NCI-H2081 treated with DMSO at 0.1 percent for 48 hours (cell line): ENCODE measurements at regions not wholly inside any gene's neighbourhood (a gene's known extent, or its start where the extent isn't known, plus 50 kb on each side); places are given as distances from the start of the nearest gene placed in this dataset.

Source experiments
- DNase-seq: peaks from one replicate; lab custom pipeline; 2025; lab: John Stamatoyannopoulos, UW

DNA sequence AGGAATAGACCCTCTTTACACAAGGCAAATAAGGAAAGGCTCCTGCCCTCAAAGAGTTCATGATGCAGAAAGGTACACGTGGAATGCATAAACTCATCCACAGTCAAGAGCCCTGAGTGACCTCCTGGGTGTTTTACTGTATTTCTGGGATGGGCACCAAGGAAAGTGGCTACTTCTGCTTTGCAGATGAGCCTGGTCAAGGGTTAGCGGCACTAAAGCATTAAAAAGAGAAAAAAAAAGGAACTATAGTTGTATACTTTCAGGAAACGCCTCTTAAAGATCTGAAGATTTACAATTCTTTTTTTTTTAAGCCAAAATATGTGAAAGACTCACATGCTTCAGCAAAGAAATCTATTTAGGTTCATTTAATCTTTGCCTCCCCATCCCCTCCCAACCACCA, 366.2 kb upstream of the PDE4D start:
- no peak for DNase-seq

DNA sequence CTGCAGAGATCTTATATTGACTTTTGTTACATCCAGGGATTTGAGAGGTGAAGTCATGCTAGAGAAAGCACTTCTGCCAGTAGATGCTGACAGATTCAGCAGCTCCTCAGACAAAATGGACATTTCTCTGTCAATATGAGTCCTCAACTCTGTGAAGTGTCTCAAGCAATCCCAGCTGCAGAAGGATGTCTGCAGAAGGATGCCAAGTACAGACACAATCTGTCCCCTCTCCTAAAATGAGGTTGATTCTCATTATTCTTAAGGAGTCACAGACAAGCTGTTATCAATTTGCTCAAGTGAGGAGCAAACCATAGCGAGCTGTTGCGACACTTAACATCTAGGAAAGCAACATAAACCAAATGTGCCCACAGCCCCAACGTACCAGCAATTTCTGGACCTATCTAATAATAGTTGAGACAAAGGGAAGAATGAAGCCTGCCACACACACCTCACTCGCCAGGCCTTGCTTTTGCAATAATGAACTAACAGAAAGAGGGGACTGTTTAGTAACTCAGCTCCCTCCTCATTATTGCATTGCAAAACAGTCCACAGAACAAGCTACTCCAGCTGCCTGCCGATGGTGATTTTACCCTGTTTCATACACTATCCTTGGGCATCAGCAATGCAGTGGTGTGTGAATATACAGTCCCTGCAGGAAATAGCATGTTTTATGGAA, 364.2 kb upstream of the PDE4D start:
- DNase-seq = no peak

DNA sequence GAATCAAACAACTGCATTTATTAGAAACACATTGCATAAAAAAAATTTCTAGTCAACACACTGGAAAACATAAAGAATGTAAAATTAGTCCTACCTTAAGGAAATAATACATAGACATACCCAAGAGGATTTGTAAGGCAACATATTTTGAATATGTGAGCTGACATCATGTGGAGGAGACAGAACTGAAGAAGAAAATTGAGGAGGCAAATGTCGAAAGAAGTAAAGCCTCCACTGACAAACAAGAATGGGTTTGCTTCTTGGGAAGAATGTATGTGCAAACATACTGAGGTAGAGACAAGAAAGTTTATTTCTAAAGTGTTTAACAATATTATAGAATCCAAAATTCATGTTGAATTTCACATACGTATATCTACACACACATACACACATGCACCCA, 363.0 kb upstream of the PDE4D start:
- DNase-seq = no peak

DNA sequence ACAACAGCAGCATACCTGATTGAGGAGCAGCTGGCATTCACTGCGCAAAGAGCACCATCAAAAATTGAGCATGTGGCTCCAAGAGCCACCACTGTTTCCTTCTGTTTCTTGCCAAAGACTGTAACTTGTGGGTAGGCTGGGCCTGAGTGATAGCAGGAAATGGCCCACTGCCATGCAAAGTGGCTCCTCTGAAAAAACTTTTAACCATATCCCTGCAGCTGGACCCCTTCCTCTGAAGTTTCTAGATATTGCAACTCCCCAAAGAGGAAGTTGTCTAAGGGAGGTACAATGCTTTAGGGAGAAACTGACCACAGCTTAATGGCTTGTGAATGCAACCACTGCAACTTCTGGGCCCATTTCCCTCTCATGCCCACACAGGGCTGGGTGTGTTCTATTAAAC, 355.4 kb upstream of the PDE4D start:
- no peak for DNase-seq

DNA sequence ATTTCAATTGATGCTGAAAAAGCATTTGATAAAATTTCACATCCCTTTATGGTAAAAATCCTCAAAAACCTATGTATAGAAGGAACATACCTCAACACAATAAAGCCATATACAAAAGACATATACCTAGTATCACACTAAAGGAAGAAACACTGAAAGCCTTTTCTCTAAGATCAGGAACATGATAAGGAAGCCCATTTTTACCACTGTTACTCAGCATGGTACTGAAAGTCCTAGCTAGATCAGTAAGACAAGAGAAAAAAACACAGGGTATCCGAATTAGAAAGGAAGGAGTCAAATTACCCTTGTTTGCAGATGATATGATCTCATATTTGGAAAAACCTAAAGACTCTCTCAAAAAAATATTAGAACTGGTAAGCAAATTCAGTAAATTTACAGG, 350.2 kb upstream of the PDE4D start:
- DNase-seq = no peak

DNA sequence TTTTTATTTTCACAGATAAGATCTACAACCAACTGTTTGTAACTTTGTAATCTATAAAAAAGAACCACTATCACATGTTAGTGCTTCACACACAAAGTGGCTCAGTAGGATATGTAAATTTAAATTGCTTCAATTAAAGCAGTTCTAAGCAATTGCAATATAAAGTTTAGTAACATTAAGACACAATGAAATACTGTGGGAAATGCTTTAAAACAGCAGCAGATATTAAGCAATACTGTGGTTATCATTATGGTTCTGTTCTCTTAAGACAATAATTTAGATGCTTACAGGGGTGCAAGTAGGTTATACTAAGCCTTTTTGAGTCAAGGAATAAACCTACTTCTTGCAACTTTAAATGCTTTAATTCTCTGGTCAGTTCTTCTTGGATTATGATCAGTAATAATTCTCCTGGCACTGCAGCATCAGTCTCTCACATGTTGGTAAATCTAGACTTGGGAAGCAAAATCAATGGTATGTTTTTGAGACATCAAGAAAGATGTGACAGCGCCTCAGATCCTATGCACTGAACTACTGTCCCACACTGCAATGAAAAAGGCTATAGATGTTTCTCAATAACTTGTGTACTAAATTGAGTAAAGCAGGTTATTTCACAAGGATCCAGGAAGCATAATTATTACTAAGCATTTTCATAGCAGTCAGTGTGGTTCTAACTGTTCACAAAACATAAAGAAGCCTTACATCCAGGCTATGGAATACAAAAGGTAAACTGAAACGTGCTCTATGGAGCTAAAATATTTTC, 338.7 kb upstream of the PDE4D start:
- DNase-seq = no peak

DNA sequence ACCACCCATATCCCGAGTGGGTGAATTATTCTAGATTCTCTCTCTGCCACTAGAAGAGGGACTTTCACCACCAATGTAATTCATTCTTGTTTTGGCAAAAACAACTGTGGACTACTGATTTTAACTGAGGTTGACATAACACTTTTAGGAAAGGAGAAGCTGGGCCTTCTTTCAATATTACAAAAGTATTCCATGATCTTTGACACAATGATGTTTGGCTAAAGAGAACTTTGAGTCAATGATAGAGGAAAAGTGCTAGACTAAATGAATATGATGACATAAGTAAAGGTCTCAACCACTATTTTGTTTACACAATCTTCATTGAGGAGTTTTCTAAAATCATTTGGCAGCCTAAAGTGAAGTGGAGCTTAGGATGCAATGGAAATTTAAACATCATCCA, 336.9 kb upstream of the PDE4D start:
- DNase-seq = no peak

DNA sequence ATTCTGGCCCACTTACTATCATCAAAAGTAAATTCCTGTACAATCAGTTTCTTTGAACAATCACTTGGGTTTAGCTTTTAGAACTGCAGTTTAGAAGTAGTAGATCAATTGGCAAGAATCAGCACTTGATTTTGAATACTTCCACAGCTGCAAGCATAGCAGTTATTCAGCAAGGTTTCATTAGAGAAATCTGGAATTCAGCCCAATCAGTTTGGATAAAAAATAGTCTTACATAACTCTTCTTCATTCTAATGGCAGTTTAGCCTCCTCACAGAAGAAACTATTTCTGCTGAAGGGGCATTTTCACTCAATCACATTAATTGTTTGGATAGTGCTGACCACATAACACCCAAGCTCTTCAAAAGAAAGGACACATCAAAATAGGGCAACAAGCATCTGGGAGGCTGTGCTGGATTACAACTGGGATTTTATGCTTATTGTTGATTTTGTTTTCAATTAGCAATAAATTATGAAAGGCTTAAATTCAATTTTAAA, 336.2 kb upstream of the PDE4D start:
- no peak for DNase-seq

DNA sequence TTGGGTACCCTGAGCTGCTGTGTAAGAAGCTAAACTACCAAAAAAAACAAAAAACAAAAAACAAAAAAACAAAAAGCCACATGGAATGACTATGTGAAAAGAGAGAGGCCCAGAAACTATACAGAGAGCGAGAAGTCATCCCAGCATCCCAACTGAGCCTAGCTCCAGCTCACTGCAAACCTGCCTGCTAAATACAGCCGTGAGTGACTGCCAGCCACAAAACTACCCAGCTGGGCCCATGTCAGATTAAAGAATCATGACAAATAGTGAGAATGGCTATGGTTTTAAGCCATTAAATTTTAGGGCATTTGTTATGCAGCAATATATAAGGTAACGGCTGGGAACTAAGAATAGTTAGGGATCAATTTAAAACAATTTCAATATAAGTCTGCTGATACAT, 335.1 kb upstream of the PDE4D start:
- no peak for DNase-seq

DNA sequence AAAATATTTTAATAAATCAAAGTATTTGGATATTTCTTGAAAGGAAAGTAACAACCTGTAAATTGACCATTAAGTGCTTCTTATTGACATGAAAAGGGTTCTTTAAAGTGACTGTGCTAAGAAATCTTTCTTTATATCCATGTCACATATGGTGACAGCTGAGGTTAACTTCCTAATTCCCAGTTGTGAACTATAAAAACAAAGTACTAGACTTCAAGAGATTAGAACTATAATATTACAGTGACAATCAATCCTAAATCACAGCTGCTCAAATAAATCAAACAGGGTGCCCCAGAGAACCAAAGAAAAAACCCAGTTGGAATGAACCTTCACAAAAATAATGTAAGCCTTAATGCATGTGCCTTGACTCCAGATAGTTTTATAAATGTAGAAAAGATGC, 332.6 kb upstream of the PDE4D start:
- DNase-seq = no peak

DNA sequence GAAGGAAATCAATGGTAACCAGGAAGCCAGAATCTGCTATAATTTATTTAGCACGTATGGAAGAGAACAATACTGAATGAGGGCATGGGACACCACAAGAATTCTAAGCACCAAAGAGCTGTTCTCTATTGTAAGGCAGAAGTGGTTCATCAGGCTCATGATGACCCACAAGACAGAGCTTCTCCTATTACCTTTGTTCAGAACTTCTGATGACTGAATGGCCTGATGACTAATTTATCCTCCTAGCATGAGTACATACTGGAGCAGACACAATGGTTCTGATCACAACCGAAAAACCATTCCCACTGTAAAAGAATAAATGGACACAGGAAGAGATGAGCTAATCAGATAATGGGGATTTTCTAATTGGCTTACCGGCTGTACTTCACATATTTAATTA, 329.8 kb upstream of the PDE4D start:
- DNase-seq = no peak

DNA sequence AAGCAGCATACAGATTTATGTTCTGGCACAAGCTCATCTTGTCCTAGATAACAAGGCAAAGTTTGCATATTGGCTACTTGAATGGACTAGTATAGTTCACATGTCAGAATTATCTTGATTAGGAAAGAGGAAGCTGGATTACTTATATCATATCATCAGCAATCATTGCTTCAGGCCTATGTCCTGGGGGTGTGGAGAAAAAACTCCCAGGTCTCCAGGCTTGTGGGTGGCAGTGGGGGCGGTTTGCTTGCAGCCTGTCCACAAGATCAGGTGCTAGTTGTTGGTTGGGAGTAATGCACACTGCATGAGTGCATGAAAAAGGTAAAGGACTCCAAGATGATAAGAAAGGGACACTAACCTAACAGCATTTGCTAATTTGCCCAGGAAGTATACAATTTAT, 326.4 kb upstream of the PDE4D start:
- no peak for DNase-seq

DNA sequence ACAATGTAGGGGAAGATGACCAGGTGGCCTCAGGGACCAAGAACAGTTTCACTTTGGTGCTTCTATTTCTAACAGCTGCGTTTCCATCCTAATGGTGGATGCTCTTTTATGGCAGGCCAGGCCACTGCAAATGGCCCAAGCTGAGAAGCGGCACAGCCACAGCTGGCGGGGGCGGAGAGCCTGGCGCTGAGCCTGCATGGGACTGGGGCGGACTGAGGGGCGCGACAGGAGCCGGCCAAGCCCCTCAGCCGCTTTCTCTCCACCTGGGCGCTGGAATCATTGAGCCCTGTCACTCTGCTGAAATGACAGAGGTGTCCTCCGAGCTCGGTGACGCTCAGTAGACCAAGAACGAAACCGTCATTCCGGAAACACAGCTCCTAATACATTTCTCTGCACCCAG, 317.3 kb upstream of the PDE4D start:
- DNase-seq = no peak

DNA sequence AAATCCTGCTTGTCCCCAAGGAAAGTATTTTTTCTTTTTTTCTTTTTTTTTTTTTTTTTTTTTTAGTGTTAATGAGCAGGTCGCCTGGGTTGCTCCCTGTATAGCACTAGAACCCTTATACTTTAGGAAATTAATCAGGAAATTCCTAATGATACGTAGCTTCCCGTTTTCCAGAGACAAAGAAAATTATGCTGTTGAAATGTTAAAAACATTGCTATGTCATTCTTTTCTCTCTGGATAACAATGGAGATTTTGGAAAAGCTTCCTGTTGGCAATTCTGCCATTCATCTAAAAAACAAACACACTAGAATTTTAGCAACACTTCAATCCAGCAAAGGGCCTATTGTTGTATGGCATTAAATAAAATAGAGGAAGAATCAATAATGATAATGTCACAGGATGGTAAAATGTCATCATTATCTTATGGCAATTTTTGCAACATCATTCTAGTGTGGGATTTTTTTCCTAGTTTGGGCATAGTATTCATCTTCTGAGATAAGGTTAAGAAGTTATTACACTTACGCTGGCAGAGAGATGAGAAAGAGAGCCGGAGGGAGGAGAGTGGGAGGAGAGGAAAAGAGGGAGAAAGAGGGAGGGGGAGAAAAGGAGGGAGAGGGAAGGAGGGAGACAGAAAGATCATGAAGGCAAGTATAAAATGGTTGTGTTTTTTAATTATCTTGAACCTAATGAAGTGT, 315.8 kb upstream of the PDE4D start:
- DNase-seq = no peak

DNA sequence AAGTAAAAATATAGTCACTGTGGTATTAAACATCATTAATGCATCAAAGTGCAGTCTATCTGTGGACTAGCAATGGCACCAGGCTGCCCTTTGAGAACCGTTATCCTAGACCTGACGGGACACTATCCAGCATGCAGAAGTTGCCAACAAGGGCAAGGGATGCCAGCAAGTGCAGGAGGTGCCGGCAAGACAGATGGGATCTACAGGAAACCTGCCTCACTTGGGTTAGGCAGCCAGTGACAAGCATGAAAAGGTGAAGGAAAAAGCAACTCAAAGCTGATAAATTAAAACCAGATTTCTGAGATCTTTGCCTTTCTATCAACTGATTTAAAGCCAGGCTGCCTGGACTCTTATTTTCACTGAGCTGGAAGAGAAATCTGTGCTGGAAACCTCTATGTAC, 315.2 kb upstream of the PDE4D start:
- DNase-seq = no peak

DNA sequence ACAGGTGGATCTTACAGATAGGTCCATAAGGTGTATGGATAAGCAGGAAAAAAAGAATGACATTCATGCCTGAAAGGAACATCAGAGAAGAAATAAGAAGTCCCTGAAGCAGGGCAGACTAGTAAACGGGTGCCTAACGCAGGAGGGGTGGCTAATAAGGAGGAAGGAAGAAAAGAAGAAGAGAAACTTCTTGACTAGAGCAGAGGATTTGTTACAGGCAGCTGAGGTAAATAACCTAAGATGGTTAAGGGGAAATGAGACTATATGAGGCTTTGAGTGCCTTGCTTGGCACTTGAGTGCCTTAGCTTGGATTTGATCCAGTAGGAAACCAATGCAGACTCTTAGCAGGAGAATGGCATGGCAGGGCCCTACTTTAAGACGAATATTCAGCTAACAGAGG, 313.5 kb upstream of the PDE4D start:
- no peak for DNase-seq

DNA sequence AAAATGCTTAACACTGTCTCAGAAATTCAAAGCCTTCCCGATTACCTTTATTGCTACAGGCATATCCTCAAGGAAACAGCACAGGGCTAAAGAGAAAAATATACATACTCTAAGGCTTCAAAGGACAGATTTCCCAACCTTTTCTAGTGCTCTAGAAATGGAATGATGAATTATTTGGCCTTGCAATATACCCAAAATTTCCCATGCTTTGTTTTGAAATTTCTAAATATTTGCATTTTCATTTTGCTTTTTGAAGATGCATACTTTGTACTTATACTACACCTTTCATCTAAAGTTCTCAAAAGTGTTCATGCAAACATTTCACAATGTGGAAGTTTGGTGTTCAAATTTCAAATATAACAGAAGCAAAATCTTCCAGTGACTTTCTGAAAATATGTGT, 312.7 kb upstream of the PDE4D start:
- DNase-seq = no peak

DNA sequence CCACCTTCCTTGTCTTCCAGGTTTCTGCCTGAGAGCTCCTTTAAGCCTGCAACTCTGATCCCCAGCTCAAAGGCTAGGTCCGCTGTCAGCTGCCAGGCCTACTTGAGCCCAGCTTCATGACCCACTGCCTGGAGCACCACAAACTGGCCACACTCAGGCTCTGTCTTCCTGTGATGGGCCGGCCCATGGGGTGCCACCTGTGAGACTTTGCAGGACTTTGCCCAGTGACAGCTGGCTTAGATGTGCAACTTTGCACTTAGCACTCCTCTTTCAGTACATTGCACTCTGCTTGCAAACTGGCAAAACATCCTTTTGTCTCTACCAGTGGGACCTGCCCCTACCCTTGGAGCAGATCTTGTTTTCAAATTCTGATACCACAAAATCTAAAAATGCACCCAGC, 311.5 kb upstream of the PDE4D start:
- no peak for DNase-seq

DNA sequence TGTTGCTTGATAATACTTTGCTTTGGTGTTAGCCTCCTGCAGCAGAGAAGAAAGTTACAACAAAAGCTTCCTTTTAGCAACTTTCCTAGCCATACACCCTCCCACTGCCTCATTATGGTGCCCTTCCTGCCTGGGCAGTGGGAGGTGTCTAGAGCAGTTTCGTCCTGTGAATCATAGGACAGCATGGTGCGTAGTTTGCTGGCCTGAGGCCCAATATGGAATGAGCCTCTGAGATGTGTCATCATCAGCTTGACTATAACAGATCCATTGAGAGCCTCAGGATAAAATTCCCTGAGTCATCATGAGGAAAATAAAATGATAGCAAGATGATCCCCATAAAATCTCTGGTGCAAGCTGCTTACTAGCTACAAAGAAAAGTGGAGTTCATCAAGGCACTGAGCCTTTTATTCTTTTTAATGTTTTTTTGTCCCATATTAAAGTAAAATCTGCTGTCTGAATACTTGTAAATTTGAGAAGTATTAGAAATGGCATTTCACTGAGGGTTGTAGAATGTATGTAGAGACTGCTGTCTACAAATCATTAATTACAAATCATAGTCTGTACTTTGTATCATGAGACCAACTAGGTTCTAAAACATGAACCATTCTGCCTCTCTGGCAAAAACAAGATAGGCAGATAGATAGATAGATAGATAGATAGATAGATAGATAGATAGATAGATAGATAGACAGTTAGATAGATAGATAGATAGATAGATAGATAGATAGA, 303.0 kb upstream of the PDE4D start:
- DNase-seq = no peak

DNA sequence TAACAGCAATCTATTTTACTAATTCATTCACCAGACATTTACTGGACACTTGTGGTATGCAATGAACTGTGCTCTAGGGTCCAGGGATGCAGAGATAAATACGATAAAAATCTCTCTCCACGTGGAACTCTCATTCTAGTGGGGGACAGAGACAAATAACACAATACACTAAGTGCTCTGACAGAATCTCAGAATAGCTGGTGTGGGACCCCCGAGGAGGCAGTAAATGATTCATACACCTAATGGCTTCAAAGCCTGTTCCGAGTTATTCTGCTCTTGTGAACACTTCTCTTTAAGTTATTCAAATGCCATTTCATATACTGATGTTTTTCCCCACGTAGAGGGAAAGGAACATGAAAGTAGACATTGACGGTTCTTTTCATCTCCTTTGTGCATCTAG, 302.0 kb upstream of the PDE4D start:
- DNase-seq = no peak

DNA sequence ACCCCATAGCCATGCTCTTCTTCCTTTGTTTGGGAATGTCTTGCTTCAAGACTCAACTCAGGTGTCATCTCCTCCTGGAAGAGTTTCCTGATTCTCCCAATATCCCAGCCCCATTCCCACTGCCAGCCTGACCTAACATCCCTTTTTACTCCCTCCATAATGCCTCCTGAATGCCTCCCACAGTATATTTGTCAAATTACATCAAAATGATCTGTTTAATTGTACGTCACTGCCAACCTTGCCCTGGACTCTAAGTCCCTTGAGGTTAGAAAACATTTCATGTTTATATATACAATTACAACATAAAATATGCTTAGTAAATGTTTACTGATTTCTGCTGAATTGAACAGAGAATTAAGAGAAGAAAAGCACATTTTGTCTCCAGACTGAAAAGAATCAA, 301.6 kb upstream of the PDE4D start:
- DNase-seq = no peak

DNA sequence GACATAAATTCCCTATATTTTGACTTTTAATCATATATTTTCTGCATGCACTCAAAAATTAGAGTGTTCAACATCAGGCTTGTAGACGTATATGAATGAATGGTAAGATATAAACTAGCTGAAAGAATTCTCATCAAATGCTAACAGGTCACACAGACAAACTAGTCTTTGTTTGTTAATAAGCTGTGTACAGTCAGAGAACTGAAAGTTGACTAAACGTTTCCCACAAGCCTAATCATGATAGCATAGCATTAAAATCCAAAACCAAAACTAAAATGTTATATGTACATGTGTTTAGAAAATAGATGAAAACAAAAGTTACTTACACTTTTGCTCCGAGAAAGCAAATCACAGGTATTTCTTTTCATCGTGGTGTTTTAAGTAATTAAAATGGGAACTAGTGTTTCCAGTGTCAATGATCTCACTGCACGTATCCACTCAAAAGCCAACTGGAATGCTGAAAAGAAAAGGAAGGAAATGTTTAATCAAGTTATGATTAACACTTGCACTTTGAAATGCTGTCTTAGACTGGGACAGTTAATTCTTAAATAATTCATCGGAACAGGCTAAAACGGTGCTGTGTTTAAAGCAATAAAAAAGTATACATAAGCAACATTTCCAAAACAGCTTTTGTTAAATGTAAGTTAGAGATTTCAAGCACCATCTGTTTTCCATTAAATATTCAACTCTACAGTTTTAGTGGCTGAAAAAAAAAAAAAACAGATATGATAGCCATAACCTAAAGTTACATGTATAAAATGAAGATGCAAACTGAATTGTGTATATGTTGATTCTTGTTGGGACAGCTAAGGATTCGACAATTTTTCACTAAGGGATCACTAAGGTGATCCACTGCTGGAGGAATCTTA, 291.9 kb upstream of the PDE4D start:
- no peak for DNase-seq
